SK-N-SH (cell line): ENCODE measurements at regions not wholly inside any gene's neighbourhood (a gene's known extent, or its start where the extent isn't known, plus 50 kb on each side); places are given as distances from the start of the nearest gene placed in this dataset.

Experiments used
- CTCF ChIA-PET: fragments of 300-600, 350-600 bp; formaldehyde crosslinking; extraction: SDS; loops from one replicate; lab custom pipeline; 2021; lab: Yijun Ruan, JAX
- POLR2A ChIA-PET: fragments of 350-600 bp; sonication (Branson Sonifier 250); formaldehyde crosslinking; extraction: SDS; loops from one replicate; lab custom pipeline; 2020; ENCODE audit warnings: antibody characterized with exemption, inconsistent platforms; lab: Yijun Ruan, JAX
- DNase-seq: peaks from one replicate; pipeline ENCODE4 v3.0.0; 2012
- H2AFZ ChIP-seq: fragments of 200-600 bp; sonication (generic); 2 replicates; pipeline ENCODE4 v1.8.1; 2016; ENCODE audit warnings: antibody characterized with exemption, mild to moderate bottlenecking, low read depth
- H3F3A ChIP-seq: fragments of 200-600 bp; sonication (generic); replicated peaks from 2 replicates; pipeline ENCODE3; 2016; ENCODE audit warnings: antibody characterized with exemption, mild to moderate bottlenecking; ENCODE audit not compliant: insufficient read depth
- H3K27ac ChIP-seq, 2 experiments: fragments of 200-500 bp in 1 of 2; fragments of 200-600 bp in 1 of 2; sonication (Bioruptor generic) in 1 of 2; sonication (generic), shearing (Covaris generic) in 1 of 2; 2 replicates each; pipeline versions ENCODE4 v1.5.1 to v1.6.1; 2014 to 2016; ENCODE audit warnings: low read depth in 2 of 2, inconsistent platforms in 1 of 2, low read length in 1 of 2, mild to moderate bottlenecking in 1 of 2, mixed read lengths in 1 of 2
- H3K27me3 ChIP-seq: fragments of 200-600 bp; sonication (generic), shearing (Covaris generic); 2 replicates; pipeline ENCODE4 v1.6.1; 2016; ENCODE audit warnings: mixed run types; ENCODE audit not compliant: insufficient read depth
- H3K36me3 ChIP-seq, 2 experiments: fragments of 200-500 bp in 1 of 2; fragments of 200-600 bp in 1 of 2; sonication (Bioruptor generic) in 1 of 2; sonication (generic) in 1 of 2; replicated peaks in 1 of 2; 2 replicates each; pipeline versions ENCODE3 to v1.5.1; 2014 to 2016; ENCODE audit warnings: low read length in 1 of 2, mild to moderate bottlenecking in 1 of 2; ENCODE audit not compliant: insufficient read depth in 2 of 2, control insufficient read depth in 1 of 2
- H3K4me1 ChIP-seq, 2 experiments: fragments of 200-500 bp in 1 of 2; fragments of 200-600 bp in 1 of 2; sonication (Bioruptor generic) in 1 of 2; sonication (generic), shearing (Covaris generic) in 1 of 2; 2 replicates each; pipeline versions ENCODE4 v1.5.1 to v1.6.1; 2014 to 2016; ENCODE audit warnings: low read depth in 1 of 2, low read length in 1 of 2, mixed run types in 1 of 2; ENCODE audit not compliant: insufficient read depth in 2 of 2, control insufficient read depth in 1 of 2
- H3K4me2 ChIP-seq: fragments of 200-600 bp; sonication (generic), shearing (Covaris generic); 2 replicates; pipeline ENCODE4 v1.6.1; 2017; ENCODE audit warnings: mixed run types
- H3K4me3 ChIP-seq, 2 experiments: fragments of 200-500 bp in 1 of 2; fragments of 200-600 bp in 1 of 2; sonication (Bioruptor generic) in 1 of 2; sonication (generic), shearing (Covaris generic) in 1 of 2; 2 replicates each; pipeline versions ENCODE4 v1.5.1 to v1.8.1; 2014 to 2016; ENCODE audit warnings: low read depth in 2 of 2, inconsistent platforms in 1 of 2, low read length in 1 of 2, mild to moderate bottlenecking in 1 of 2, mixed read lengths in 1 of 2, moderate library complexity in 1 of 2
- H3K79me2 ChIP-seq: fragments of 200-600 bp; sonication (generic); 2 replicates; pipeline ENCODE4 v1.8.1; 2017; ENCODE audit warnings: mild to moderate bottlenecking; ENCODE audit not compliant: insufficient read depth
- H3K9ac ChIP-seq: fragments of 200-600 bp; sonication (generic); 2 replicates; pipeline ENCODE4 v1.6.1; 2017; ENCODE audit warnings: mixed run types
- H3K9me2 ChIP-seq: fragments of 200-600 bp; sonication (generic); 2 replicates; pipeline ENCODE4 v1.6.1; 2017; ENCODE audit warnings: mixed run types
- H3K9me3 ChIP-seq: fragments of 200-600 bp; sonication (generic); 2 replicates; pipeline ENCODE4 v1.6.1; 2017; ENCODE audit warnings: mixed run types, mild to moderate bottlenecking, moderate library complexity
- H4K20me1 ChIP-seq: fragments of 200-600 bp; sonication (generic); 2 replicates; pipeline ENCODE4 v1.6.1; 2017; ENCODE audit warnings: mild to moderate bottlenecking, mixed run types; ENCODE audit not compliant: insufficient read depth
- ELF1 ChIP-seq: IDR thresholded peaks from 2 replicates; pipeline ENCODE4 v1.4.0; 2012
- EP300 ChIP-seq, 2 experiments: IDR thresholded peaks; 2 replicates each; pipeline versions ENCODE4 v1.4.0 to v1.6.1; 2012; ENCODE audit warnings: borderline replicate concordance in 1 of 2, low read depth in 1 of 2, low read length in 1 of 2
- EZH2phosphoT487 ChIP-seq: fragments of 200-600 bp; sonication (generic); IDR thresholded peaks from 2 replicates; pipeline ENCODE4 v1.6.1; 2017; ENCODE audit warnings: low read depth, mixed run types, mild to moderate bottlenecking, antibody characterized with exemption, moderate library complexity, borderline replicate concordance
- FOSL2 ChIP-seq: IDR thresholded peaks from 2 replicates; pipeline ENCODE4 v1.4.0; 2012; ENCODE audit warnings: low read depth, mild to moderate bottlenecking, moderate library complexity, borderline replicate concordance
- GATA2 ChIP-seq: sonication (generic); formaldehyde crosslinking; IDR thresholded peaks from 2 replicates; pipeline ENCODE4 v1.5.0; 2020; ENCODE audit warnings: mild to moderate bottlenecking, missing genetic modification reagents
- JUND ChIP-seq: IDR thresholded peaks from 2 replicates; pipeline ENCODE4 v1.4.0; 2012
- MEF2A ChIP-seq: IDR thresholded peaks from 2 replicates; pipeline ENCODE4 v1.4.0; 2012; ENCODE audit warnings: low read depth, borderline replicate concordance
- NRF1 ChIP-seq: IDR thresholded peaks from 2 replicates; pipeline ENCODE4 v1.6.1; 2012; ENCODE audit warnings: low read depth, mild to moderate bottlenecking, low read length
- PBX3 ChIP-seq: IDR thresholded peaks from 2 replicates; pipeline ENCODE4; 2012
- POLR2AphosphoS5 ChIP-seq: IDR thresholded peaks from 2 replicates; pipeline ENCODE4 v1.6.1; 2012; ENCODE audit warnings: low read depth, low read length
- RAD21 ChIP-seq: IDR thresholded peaks from 2 replicates; pipeline ENCODE4 v1.6.1; 2012; ENCODE audit warnings: mild to moderate bottlenecking, low read length
- RXRA ChIP-seq: IDR thresholded peaks from 2 replicates; pipeline ENCODE4 v1.4.0; 2012; ENCODE audit warnings: low read depth, mild to moderate bottlenecking, borderline replicate concordance
- SIN3A ChIP-seq: IDR thresholded peaks from 2 replicates; pipeline ENCODE4 v1.6.1; 2012; ENCODE audit warnings: low read depth, mild to moderate bottlenecking, low read length, moderate library complexity, borderline replicate concordance
- SMC3 ChIP-seq: IDR thresholded peaks from 2 replicates; pipeline ENCODE4 v1.6.1; 2012; ENCODE audit warnings: low read depth, low read length, improper control_type of control experiment
- TAF1 ChIP-seq: IDR thresholded peaks from 2 replicates; pipeline ENCODE4 v1.6.1; 2012; ENCODE audit warnings: low read depth, mild to moderate bottlenecking, low read length, moderate library complexity, borderline replicate concordance
- TEAD4 ChIP-seq: IDR thresholded peaks from 2 replicates; pipeline ENCODE4 v1.4.0; 2012; ENCODE audit warnings: mild to moderate bottlenecking, borderline replicate concordance; ENCODE audit not compliant: insufficient read depth
- YY1 ChIP-seq: IDR thresholded peaks from 2 replicates; pipeline ENCODE4 v1.4.0; 2012; ENCODE audit warnings: low read depth, mild to moderate bottlenecking
- WGBS: methylation state at CpG from one replicate; pipeline ENCODE4 v1.1.6; 2017; ENCODE audit warnings: low lambda C conversion rate; 5-methylcytosine and 5-hydroxymethylcytosine counted together
- TF ChIP-seq, protein P1 (sequence below): fragments of 150-350 bp; IDR thresholded peaks from 2 replicates; pipeline ENCODE4 v1.6.1; 2016; ENCODE audit warnings: mild to moderate bottlenecking, low read depth, low read length

DNA sequence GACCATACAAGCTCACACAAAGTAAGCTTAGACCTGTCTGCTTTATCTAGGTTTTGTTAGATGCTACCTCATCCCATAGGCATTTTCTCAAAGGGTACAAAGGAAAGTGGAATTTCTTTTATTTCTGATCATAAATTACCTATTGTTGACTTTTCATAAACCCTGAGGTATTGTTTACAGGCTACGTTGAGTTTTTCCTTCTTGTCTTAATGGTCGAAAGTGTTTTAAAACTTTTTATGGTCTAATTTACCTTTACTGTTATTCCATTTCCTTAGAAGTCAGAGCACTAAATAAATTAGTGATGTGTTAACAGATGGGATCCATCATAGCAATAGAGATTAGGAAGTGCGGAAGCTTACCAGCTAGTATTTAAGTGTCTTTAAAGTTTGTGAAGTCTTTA is 159.2 kb upstream of the GABRA2 start (continued):
- no peak for TF ChIP-seq TAF1
- no peak for TF ChIP-seq POLR2AphosphoS5
- TF ChIP-seq SMC3: no peak
- TF ChIP-seq JUND: no peak
- no peak for TF ChIP-seq NRF1
- TF ChIP-seq, protein P1, sequence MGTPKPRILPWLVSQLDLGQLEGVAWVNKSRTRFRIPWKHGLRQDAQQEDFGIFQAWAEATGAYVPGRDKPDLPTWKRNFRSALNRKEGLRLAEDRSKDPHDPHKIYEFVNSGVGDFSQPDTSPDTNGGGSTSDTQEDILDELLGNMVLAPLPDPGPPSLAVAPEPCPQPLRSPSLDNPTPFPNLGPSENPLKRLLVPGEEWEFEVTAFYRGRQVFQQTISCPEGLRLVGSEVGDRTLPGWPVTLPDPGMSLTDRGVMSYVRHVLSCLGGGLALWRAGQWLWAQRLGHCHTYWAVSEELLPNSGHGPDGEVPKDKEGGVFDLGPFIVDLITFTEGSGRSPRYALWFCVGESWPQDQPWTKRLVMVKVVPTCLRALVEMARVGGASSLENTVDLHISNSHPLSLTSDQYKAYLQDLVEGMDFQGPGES: no peak
- no peak for TF ChIP-seq EZH2phosphoT487
- no peak for TF ChIP-seq PBX3
- TF ChIP-seq EP300 (IDR thresholded peaks at IDR 0.05; ENCODE audit: borderline replicate concordance in 1 of 2, low read depth in 1 of 2, low read length in 1 of 2): no peak
- TF ChIP-seq RXRA: no peak
- no peak for TF ChIP-seq YY1
- no peak for TF ChIP-seq SIN3A
- no peak for TF ChIP-seq MEF2A
- no peak for TF ChIP-seq FOSL2

DNA sequence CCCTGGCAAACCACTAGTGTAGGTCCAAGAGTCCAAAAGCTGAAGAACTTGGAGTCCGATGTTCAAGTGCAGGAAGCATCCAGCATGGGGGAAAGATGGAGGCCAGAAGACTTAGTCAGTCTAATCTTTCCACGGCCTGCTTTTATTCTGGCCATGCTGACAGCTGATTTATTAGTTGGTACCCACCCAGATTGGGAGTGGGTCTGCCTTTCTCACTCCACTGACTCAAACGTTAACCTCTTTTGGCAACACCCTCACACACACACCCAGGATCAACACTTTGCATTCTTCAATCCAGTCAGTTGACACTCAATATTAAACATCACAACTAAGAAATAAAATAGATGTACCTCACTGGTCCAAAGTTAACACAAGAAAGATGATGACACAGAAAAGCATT is 134.8 kb upstream of the GABRA2 start:
- Histone ChIP-seq H3K27ac (no peak overlapping the region), H2AFZ (no peak overlapping the region), H3K4me2 (no peak overlapping the region), H3K4me1 (no peaks in the 10 kb centered on the region), H3K9me2 (no peaks in the 10 kb centered on the region), H3K9me3 (no peaks in the 10 kb centered on the region), H3K4me3 (no peak overlapping the region), H4K20me1 (no peaks in the 10 kb centered on the region), H3F3A (no peaks in the 10 kb centered on the region), H3K36me3 (no peaks in the 10 kb centered on the region), H3K27me3 (no peaks in the 10 kb centered on the region), H3K9ac (no peak overlapping the region), H3K79me2 (no peaks in the 10 kb centered on the region)
- ChIA-PET CTCF (interaction anchor here (1.0 kb wide), 1 partner anchor 10 kb away, joined by 3 read pairs; no protein-coding TSS in a partner anchor), POLR2A (no interaction called here)
- no peak for DNase-seq
- no peak for TF ChIP-seq RAD21
- no peak for TF ChIP-seq SIN3A
- TF ChIP-seq POLR2AphosphoS5: no peak
- TF ChIP-seq PBX3: no peak
- no peak for TF ChIP-seq TEAD4
- TF ChIP-seq EP300 (IDR thresholded peaks at IDR 0.05; ENCODE audit: borderline replicate concordance in 1 of 2, low read depth in 1 of 2, low read length in 1 of 2): no peak
- TF ChIP-seq GATA2 (CRISPR knock-in tag): no peak
- TF ChIP-seq ELF1: no peak
- 4% methylated on average over 3 of the region's 3 CpGs for WGBS
